ENCODE measurements at regions not wholly inside any gene's neighbourhood (a gene's known extent, or its start where the extent isn't known, plus 50 kb on each side); places are given as distances from the start of the nearest gene placed in this dataset.

DNA sequence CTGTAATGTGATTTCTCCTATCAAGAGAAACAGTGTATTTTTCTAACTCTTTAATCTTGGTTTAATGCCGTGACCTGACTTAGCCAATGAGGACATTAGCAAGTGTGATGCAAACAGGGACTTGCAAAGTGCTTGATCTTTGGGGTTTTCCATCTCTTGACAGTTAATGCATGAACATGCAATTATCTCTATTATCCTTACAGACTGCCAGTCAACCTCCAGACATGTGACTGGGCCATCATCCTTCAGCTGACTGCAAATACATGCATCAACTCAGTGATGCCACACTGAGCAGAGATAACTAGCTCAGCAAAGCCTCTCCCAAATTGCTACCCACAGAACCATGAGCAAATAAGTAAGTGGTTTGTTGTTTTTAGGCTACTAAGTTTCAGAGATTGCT lies 409.6 kb downstream of the GPAM start:
- TF ChIP-seq FOXP2 (optimal IDR thresholded peaks at IDR 0.05; ENCODE audit: control extremely low read depth, extremely low read length, insufficient read depth) (no peak), POLR2AphosphoS5 (IDR thresholded peaks at IDR 0.05; ENCODE audit: borderline replicate concordance, low read depth, low read length) (no peak), EZH2 (IDR thresholded peaks at IDR 0.05) (no peak)
